Stimulated activated naive B cell treated with anti-CD40 and anti-IgM and Interleukin-4, amounts not matched to agents 10 μg/mL and 1 μg/mL and 100 μg/mL, for 72 hours (primary cell): ENCODE measurements at regions not wholly inside any gene's neighbourhood (a gene's known extent, or its start where the extent isn't known, plus 50 kb on each side); places are given as distances from the start of the nearest gene placed in this dataset.
"Not testable (repeated sequence)": the region's sequence is repeated elsewhere in the genome, so short reads cannot be mapped to it uniquely, and the experiment has no call there.

Experiments
- ATAC-seq, 2 donors: fragments of 150-1000 bp; cut with Tn5 transposase; replicated peaks; 2 replicates each; pipeline ENCODE4 v1.10.0; 2021; ENCODE audit warnings: moderate library complexity in 1 of 2
- DNase-seq: peaks from one replicate; pipeline ENCODE4 v3.0.0; 2021
- H3K27ac Mint-ChIP-seq: one replicate; pipeline ENCODE4 v1.8.0; 2022; ENCODE audit warnings: mild to moderate bottlenecking, mixed read lengths
- H3K27me3 Mint-ChIP-seq, 2 donors: one replicate each; pipeline ENCODE4 v1.8.0; 2022; ENCODE audit warnings: mixed read lengths in 2 of 2
- H3K36me3 Mint-ChIP-seq, 2 donors: one replicate each; pipeline ENCODE4 v1.8.0; 2022; ENCODE audit warnings: mixed read lengths in 2 of 2, mild to moderate bottlenecking in 1 of 2
- H3K4me1 Mint-ChIP-seq, 2 donors: one replicate each; pipeline ENCODE4 v1.8.0; 2022; ENCODE audit warnings: mixed read lengths in 2 of 2, mild to moderate bottlenecking in 1 of 2
- H3K4me3 Mint-ChIP-seq, 2 donors: one replicate each; pipeline ENCODE4 v1.8.0; 2022; ENCODE audit warnings: mild to moderate bottlenecking in 2 of 2, mixed read lengths in 2 of 2, moderate library complexity in 1 of 2
- H3K9me3 Mint-ChIP-seq, 2 donors: one replicate each; pipeline ENCODE4 v1.8.0; 2022; ENCODE audit warnings: mixed read lengths in 2 of 2, mild to moderate bottlenecking in 1 of 2

- peaks cover 20 to 27% of the 10 kb centered on the region in 2 donors for H3K27me3 Mint-ChIP-seq
- ATAC-seq (no peak), DNase-seq (no peak)
- H3K27ac Mint-ChIP-seq: no peak overlapping the region
- H3K36me3 Mint-ChIP-seq: no peaks in the 10 kb centered on the region
- H3K4me3 Mint-ChIP-seq: no peak overlapping the region
- no peaks in the 10 kb centered on the region for H3K4me1 Mint-ChIP-seq
- H3K9me3 Mint-ChIP-seq: no peaks in the 10 kb centered on the region
Measured at GRCh38 chr22:35138521-35138920, 72.6 kb downstream of the ISX start.

DNA sequence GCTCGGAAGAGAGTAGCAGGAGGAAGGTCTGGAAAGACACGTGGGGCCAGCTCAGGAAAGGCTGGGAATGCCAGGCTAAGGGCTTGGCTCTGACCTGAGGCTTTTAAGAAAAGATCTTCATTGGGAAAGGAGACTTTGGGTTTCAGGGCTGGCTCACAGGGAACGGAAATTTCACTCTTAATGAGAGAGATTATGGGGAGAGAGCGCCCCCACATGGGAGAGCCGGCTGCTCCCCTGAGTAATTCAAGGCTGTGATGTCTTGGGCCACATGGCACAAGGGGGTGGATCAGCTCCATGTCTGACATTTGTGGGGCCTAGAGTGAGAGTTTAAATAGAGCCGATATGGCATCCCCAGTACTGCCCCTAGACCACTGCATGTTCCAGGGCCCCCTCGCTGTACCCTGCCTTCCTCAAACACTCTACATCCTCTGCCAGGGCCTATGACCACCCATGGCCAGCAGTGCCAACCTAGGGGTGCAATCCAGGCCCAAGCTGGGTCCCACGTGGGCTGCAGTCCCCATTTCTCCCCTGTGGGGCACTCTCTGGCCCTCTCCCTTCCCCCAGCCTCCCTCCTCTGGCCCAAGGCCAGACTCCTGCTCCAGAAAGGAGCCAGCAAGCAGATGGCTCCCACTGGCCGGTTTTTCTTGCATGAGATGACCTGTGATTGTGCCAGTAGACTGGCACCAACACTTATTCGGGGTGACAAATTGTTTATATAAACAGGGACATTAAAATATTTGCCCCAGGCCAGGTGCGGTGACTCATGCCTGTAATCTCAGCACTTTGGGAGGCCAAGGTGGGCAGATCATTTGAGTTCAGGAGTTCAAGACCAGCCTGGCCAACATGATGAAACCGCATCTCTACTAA lies 75.2 kb downstream of the ISX start:
- Mint-ChIP-seq H3K27me3 (peaks cover 23% of the 10 kb centered on the region in 2 donors), H3K4me1 (no peaks in the 10 kb centered on the region), H3K9me3 (no peaks in the 10 kb centered on the region), H3K36me3 (no peaks in the 10 kb centered on the region), H3K27ac (no peak overlapping the region), H3K4me3 (no peak overlapping the region)
- DNase-seq (no peak), ATAC-seq (no peak)

- H3K36me3 Mint-ChIP-seq: no peaks in the 10 kb centered on the region
- no peaks in the 10 kb centered on the region for H3K9me3 Mint-ChIP-seq
- DNase-seq: no peak
- ATAC-seq: no peak
- peaks cover 46 to 62% of the 10 kb centered on the region in 2 donors for H3K27me3 Mint-ChIP-seq
- H3K27ac Mint-ChIP-seq: no peak overlapping the region
- no peak overlapping the region for H3K4me3 Mint-ChIP-seq
- H3K4me1 Mint-ChIP-seq: peaks cover 7% of the 10 kb centered on the region in 2 donors
Measured at GRCh38 chr22:35148381-35148780, 82.4 kb downstream of the ISX start.

DNA sequence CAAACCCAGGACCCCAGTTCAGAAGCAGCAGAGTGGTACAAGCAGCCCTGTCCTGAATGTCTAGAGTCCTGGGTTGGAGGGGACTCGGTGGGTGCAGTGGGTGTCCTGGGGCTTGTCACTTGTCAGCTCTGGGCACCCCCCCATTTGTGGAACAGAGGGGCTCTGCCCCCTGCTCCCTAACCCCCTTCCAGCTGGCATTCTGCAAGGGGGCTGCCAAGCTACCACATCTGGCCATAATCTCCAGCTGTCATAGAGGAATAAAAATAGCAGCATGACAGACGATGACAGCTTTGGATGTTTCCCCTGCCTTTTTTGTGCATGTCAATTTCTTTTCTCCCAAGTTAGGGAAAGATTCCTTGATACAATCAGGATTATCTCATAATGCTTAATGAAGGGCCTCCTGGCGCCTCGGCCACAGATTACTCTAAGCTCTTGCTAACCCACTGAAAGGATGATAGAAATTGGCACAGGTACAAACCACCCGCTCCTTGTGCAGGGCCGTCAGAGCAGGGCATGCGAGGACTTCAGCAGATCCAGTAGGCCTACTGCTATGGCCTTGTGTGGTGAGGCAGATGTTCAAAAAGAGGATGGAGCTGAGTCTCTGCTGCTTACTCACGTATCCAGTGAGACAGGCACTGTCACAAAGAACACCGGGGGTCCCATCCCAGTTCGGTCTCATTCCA lies 83.0 kb downstream of the ISX start:
- Mint-ChIP-seq H3K27me3 (peaks cover 48 to 66% of the 10 kb centered on the region in 2 donors), H3K27ac (no peak overlapping the region), H3K4me1 (peaks cover 7% of the 10 kb centered on the region in 2 donors), H3K9me3 (no peaks in the 10 kb centered on the region), H3K4me3 (no peak overlapping the region), H3K36me3 (no peaks in the 10 kb centered on the region)
- no peak for DNase-seq
- no peak for ATAC-seq

DNA sequence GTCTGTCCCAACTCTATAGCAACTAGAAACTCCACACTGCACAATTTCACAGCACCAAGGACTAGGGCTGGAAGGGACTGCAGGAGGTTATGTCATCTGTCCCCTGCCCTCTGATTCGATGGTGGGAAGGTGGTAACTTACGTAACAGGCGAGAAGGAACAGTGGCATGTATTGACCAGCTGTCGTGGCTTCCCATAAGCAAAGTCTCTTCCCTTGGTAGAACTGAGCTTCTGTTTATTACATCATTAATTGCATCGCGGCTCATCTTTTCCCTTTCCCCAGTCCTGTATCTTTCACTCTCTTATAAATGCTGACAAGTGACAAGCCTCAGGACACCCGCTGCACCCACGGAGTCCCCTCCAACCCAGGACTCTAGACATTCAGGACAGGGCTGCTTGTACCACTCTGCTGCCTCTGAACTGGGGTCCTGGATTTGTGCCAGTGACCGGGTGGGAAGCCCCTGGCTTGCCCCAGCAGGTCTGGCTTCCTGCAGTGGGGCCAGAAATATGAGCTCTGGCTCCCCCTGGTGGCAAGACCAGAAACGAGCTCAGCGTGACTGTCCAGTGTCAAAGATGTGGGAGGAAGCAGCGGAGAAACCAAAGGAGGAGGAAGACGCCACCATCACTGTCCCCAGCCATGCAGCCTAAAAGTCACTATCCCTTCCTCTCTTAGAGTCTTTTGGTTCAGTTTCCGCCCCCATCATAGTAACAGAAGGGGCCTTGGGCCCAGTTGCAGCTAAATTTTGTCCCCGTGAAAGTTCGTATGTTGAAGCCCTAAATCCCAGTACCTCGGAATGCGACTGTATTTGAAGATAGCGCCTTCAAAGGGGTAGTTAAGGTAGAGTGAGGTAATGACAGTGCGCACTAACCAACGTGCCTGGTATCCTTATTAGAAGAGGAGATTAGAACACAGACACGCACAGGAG lies 84.5 kb downstream of the ISX start:
- H3K27me3 Mint-ChIP-seq: peaks cover 52 to 62% of the 10 kb centered on the region in 2 donors
- ATAC-seq (peak; percentile 81 to 83), DNase-seq (peak; percentile 48)
- H3K4me1 Mint-ChIP-seq: peaks cover 7% of the 10 kb centered on the region in 2 donors
- no peaks in the 10 kb centered on the region for H3K9me3 Mint-ChIP-seq
- H3K36me3 Mint-ChIP-seq: no peaks in the 10 kb centered on the region
- H3K27ac Mint-ChIP-seq: no peak overlapping the region
- no peak overlapping the region for H3K4me3 Mint-ChIP-seq

DNA sequence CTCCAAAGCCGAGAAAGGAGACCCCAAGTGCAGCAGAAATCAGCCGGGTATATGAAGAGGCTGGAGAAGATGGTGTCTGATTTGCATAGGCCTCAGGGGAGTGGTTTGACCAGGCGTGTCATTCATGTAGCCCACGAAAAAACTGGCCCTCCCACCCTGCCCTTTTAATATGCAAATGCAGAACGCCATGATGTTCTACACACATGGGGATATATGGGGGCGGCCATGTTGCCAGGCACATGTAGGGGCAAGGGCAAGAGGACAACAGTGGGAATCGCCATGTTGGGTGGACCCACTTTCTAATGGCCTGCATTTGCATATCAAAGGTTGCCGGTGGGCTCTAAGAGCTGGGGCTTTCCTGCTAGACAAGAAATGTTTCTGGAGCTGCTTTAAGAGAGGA lies 86.4 kb downstream of the ISX start:
- ATAC-seq (no peak), DNase-seq (no peak)
- no peak overlapping the region for H3K4me3 Mint-ChIP-seq
- H3K36me3 Mint-ChIP-seq: no peaks in the 10 kb centered on the region
- H3K9me3 Mint-ChIP-seq: peaks cover 3% of the 10 kb centered on the region in 2 donors
- no peak overlapping the region for H3K27ac Mint-ChIP-seq
- peaks cover 7 to 9% of the 10 kb centered on the region in 2 donors for H3K4me1 Mint-ChIP-seq
- H3K27me3 Mint-ChIP-seq: peaks cover 60 to 73% of the 10 kb centered on the region in 2 donors

GRCh38 chr22:35154937-35155387 lies 89.0 kb downstream of the ISX start:
- no peak overlapping the region for H3K4me3 Mint-ChIP-seq
- no peak overlapping the region for H3K27ac Mint-ChIP-seq
- peaks cover 3% of the 10 kb centered on the region in 2 donors for H3K9me3 Mint-ChIP-seq
- H3K27me3 Mint-ChIP-seq: peaks cover 55 to 66% of the 10 kb centered on the region in 2 donors
- ATAC-seq (peak; percentile 74 to 79), DNase-seq (peak; percentile 33)
- no peaks in the 10 kb centered on the region for H3K36me3 Mint-ChIP-seq
- H3K4me1 Mint-ChIP-seq: peaks cover 7 to 9% of the 10 kb centered on the region in 2 donors

- no peak for DNase-seq
- no peaks in the 10 kb centered on the region for H3K36me3 Mint-ChIP-seq
- no peak overlapping the region for H3K27ac Mint-ChIP-seq
- ATAC-seq: no peak
- H3K9me3 Mint-ChIP-seq: peaks cover 3% of the 10 kb centered on the region in 2 donors
- peaks cover 4 to 6% of the 10 kb centered on the region in 2 donors for H3K4me1 Mint-ChIP-seq
- H3K27me3 Mint-ChIP-seq: peaks cover 55 to 66% of the 10 kb centered on the region in 2 donors
- no peak overlapping the region for H3K4me3 Mint-ChIP-seq
Measured at GRCh38 chr22:35155403-35156025, 89.6 kb downstream of the ISX start.

GRCh38 chr22:35156945-35157344 lies 91.0 kb downstream of the ISX start:
- no peak for DNase-seq
- no peak overlapping the region for H3K27ac Mint-ChIP-seq
- peaks cover 3% of the 10 kb centered on the region in 2 donors for H3K9me3 Mint-ChIP-seq
- ATAC-seq: no peak
- no peaks in the 10 kb centered on the region for H3K36me3 Mint-ChIP-seq
- H3K4me1 Mint-ChIP-seq: peaks cover 0 to 2% of the 10 kb centered on the region in 2 donors
- H3K27me3 Mint-ChIP-seq: peaks cover 50 to 59% of the 10 kb centered on the region in 2 donors
- no peak overlapping the region for H3K4me3 Mint-ChIP-seq

DNA sequence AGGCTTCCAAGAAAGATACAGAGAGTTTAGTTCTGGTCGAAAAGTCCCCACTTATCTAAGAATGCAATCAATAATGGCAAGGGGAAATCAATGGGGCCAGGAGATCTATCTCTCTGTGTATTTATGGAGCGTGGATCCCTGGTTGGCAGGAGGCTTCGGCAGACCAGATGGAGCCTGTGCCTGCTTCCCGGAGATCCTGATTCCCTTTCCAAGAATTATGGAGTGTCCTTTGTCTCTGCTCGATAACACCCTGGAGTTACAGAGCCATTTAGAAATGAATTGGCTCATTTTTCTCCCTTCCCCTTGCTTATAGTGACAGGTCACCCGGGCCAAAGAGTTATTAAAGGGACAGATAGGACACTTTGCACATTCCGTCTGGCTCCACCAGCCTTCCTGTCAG lies 92.4 kb downstream of the ISX start:
- ATAC-seq (no peak), DNase-seq (no peak)
- H3K4me1 Mint-ChIP-seq: peaks cover 0 to 2% of the 10 kb centered on the region in 2 donors
- no peak overlapping the region for H3K4me3 Mint-ChIP-seq
- no peaks in the 10 kb centered on the region for H3K36me3 Mint-ChIP-seq
- H3K27me3 Mint-ChIP-seq: peaks cover 43 to 52% of the 10 kb centered on the region in 2 donors
- no peak overlapping the region for H3K27ac Mint-ChIP-seq
- peaks cover 3% of the 10 kb centered on the region in 2 donors for H3K9me3 Mint-ChIP-seq

DNA sequence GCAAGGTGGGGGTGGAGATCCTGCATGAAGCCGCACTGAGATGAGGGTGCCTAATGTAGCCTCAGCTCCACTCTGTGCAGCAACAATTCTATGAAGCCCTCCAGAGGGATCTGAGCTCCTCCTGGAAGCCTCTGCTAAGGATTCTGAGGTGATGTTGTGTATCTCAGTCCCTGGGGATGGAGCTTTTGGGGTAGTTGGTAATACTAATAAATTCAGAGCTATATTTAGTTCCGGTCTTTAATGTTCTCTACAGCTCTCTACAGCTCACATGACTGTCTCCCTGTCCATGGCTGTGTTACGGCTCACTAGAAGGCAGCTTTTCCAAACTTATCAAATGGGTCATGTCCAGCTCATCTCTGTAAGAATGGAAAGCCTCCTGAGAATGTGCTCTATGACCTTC lies 93.4 kb downstream of the ISX start:
- peaks cover 0 to 2% of the 10 kb centered on the region in 2 donors for H3K4me1 Mint-ChIP-seq
- no peak overlapping the region for H3K4me3 Mint-ChIP-seq
- peaks cover 3% of the 10 kb centered on the region in 2 donors for H3K9me3 Mint-ChIP-seq
- DNase-seq (no peak), ATAC-seq (no peak)
- H3K27me3 Mint-ChIP-seq: peaks cover 45 to 55% of the 10 kb centered on the region in 2 donors
- no peaks in the 10 kb centered on the region for H3K36me3 Mint-ChIP-seq
- no peak overlapping the region for H3K27ac Mint-ChIP-seq

DNA sequence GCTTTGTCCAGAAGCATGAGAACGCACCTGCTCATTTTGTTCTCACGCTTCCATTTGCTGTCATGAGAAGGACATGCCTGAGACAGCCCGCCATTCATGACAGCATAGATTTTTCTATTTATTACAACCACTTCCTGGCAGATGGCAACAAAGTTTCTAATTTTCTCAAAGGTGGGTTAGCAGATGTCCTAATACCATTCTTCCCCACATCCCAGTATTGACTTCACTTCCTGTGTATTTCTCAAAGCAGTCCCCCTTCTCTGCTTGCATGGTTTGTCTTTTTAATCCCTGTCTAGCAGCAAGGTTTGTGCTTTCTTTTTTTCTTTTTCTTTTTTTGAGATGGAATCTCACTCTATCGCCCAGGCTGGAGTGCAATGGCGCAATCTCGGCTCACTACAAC lies 94.3 kb downstream of the ISX start:
- no peak overlapping the region for H3K27ac Mint-ChIP-seq
- DNase-seq (no peak), ATAC-seq (no peak)
- peaks cover 3 to 4% of the 10 kb centered on the region in 2 donors for H3K9me3 Mint-ChIP-seq
- H3K27me3 Mint-ChIP-seq: peaks cover 42 to 53% of the 10 kb centered on the region in 2 donors
- no peak overlapping the region for H3K4me3 Mint-ChIP-seq
- no peaks in the 10 kb centered on the region for H3K36me3 Mint-ChIP-seq
- peaks cover 0 to 2% of the 10 kb centered on the region in 2 donors for H3K4me1 Mint-ChIP-seq

- not testable (repeated sequence) for H3K36me3 Mint-ChIP-seq, H3K9me3 Mint-ChIP-seq, H3K27ac Mint-ChIP-seq, ATAC-seq, H3K4me3 Mint-ChIP-seq, H3K4me1 Mint-ChIP-seq, DNase-seq
- peaks cover 17 to 20% of the 10 kb centered on the region in 2 donors for H3K27me3 Mint-ChIP-seq
Measured at GRCh38 chr22:35165896-35166295, 91.4 kb upstream of the HMGXB4 start.
